Loucy (cell line): ENCODE measurements at regions not wholly inside any gene's neighbourhood (a gene's known extent, or its start where the extent isn't known, plus 50 kb on each side); places are given as distances from the start of the nearest gene placed in this dataset.

Source experiments
- H2AFZ ChIP-seq: fragments of 200-600 bp; sonication (generic); 2 replicates; pipeline ENCODE4 v1.6.0; 2016; ENCODE audit warnings: antibody characterized with exemption, mild to moderate bottlenecking, low read length, moderate library complexity
- H3F3A ChIP-seq: fragments of 200-600 bp; 2 replicates; pipeline ENCODE4 v1.6.0; 2016; ENCODE audit warnings: antibody characterized with exemption, low read depth, mild to moderate bottlenecking
- H3K27me3 ChIP-seq: fragments of 200-600 bp; sonication (generic); 2 replicates; pipeline ENCODE4 v1.6.1; 2014; ENCODE audit warnings: low read length, mild to moderate bottlenecking; ENCODE audit not compliant: insufficient read depth, poor library complexity, severe bottlenecking
- H3K36me3 ChIP-seq: fragments of 200-600 bp; sonication (generic); 2 replicates; pipeline ENCODE4 v1.6.1; 2016; ENCODE audit warnings: low read length; ENCODE audit not compliant: insufficient read depth
- H3K4me1 ChIP-seq: fragments of 200-600 bp; sonication (generic); 2 replicates; pipeline ENCODE4 v1.5.1; 2014; ENCODE audit warnings: low read length, mild to moderate bottlenecking; ENCODE audit not compliant: insufficient read depth, poor library complexity, severe bottlenecking
- H3K4me2 ChIP-seq: fragments of 200-600 bp; sonication (generic); 2 replicates; pipeline ENCODE4 v1.6.0; 2014; ENCODE audit warnings: antibody characterized with exemption, low read length, low read depth, mild to moderate bottlenecking; ENCODE audit not compliant: poor library complexity, severe bottlenecking
- H3K4me3 ChIP-seq: fragments of 200-600 bp; sonication (generic); 2 replicates; pipeline ENCODE4 v1.5.1; 2014; ENCODE audit warnings: low read length, mild to moderate bottlenecking, mixed read lengths; ENCODE audit not compliant: poor library complexity, severe bottlenecking
- H3K79me2 ChIP-seq: fragments of 200-600 bp; sonication (generic); 2 replicates; pipeline ENCODE4 v1.6.1; 2014; ENCODE audit warnings: low read length; ENCODE audit not compliant: insufficient read depth
- H3K9ac ChIP-seq: fragments of 200-600 bp; sonication (generic); 2 replicates; pipeline ENCODE4 v1.6.0; 2014; ENCODE audit warnings: mild to moderate bottlenecking, low read depth, low read length, moderate library complexity; ENCODE audit not compliant: poor library complexity, severe bottlenecking
- H3K9me2 ChIP-seq: fragments of 200-600 bp; sonication (generic); replicated peaks from 2 replicates; pipeline ENCODE4 v1.6.1; 2016; ENCODE audit warnings: low read depth, low read length, mixed read lengths
- H3K9me3 ChIP-seq: fragments of 200-600 bp; sonication (generic); 2 replicates; pipeline ENCODE4 v1.6.1; 2014; ENCODE audit warnings: mild to moderate bottlenecking, antibody characterized with exemption, low read length, low read depth; ENCODE audit not compliant: insufficient read depth
- H4K20me1 ChIP-seq: fragments of 200-600 bp; sonication (generic); 2 replicates; pipeline ENCODE4 v1.6.0; 2014; ENCODE audit warnings: antibody characterized with exemption, low read length, mild to moderate bottlenecking; ENCODE audit not compliant: insufficient read depth, poor library complexity, severe bottlenecking
- CTCF ChIP-seq: fragments of 200-600 bp; sonication (generic); conservative IDR thresholded peaks from 2 replicates; pipeline ENCODE4 v1.5.1; 2014; ENCODE audit warnings: mild to moderate bottlenecking, antibody characterized with exemption, low read length
- EZH2phosphoT487 ChIP-seq: fragments of 200-600 bp; IDR thresholded peaks from 2 replicates; pipeline ENCODE4 v1.6.1; 2018; ENCODE audit warnings: antibody characterized with exemption, mild to moderate bottlenecking, moderate library complexity, borderline replicate concordance

DNA sequence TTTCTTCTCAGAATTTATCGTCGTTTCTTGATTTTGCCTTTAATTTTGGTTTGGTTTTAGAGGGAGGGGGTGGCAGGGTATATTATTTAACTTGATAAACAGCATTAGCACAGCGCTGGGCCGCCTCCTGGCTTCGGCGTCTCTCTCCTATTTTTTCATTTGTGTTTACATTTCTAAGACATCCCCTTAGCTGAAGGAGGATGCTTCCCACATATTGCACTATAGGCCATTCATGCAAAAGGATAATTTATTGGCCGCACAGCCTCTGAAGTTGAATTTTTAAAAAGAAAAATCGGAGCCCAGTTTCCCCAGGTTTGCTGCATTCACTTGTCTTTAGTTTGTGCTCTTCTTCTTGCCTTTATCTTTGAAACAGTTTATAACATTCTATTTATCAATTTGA lies 497.4 kb upstream of the ZFHX3 start:
- H3K9ac ChIP-seq: no peak overlapping the region
- no peaks in the 10 kb centered on the region for H3K9me3 ChIP-seq
- H4K20me1 ChIP-seq: no peaks in the 10 kb centered on the region
- H3F3A ChIP-seq: no peaks in the 10 kb centered on the region
- H3K79me2 ChIP-seq: no peaks in the 10 kb centered on the region
- TF ChIP-seq CTCF: no peak
- TF ChIP-seq EZH2phosphoT487: no peak
- H3K4me3 ChIP-seq: no peak overlapping the region
- no peak overlapping the region for H3K4me2 ChIP-seq
- no peaks in the 10 kb centered on the region for H3K4me1 ChIP-seq
- H2AFZ ChIP-seq: no peak overlapping the region
- H3K9me2 ChIP-seq: no peaks in the 10 kb centered on the region
- H3K36me3 ChIP-seq: no peaks in the 10 kb centered on the region
- H3K27me3 ChIP-seq: no peaks in the 10 kb centered on the region

DNA sequence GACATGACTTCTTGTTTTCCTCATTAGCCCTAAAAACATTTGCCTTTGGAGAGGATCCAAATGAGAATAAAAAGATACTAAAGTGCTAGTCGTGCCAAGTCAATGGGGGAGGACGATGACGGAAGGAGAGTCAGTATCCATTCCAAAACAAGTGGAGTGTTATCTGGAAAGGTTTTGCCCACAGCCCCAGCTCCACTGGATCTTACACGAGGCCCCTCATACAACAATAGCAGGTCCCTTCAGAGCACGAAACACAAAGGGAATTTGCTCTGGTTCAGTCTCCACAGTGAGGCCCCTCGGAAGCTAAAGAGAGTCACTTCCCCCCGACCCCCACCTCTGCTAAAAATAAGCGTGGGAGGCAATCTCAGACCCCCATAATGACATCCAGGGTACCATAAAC lies 496.9 kb upstream of the ZFHX3 start:
- H3K4me1 ChIP-seq: no peaks in the 10 kb centered on the region
- no peaks in the 10 kb centered on the region for H3K79me2 ChIP-seq
- no peaks in the 10 kb centered on the region for H4K20me1 ChIP-seq
- no peak overlapping the region for H2AFZ ChIP-seq
- H3K9me2 ChIP-seq: no peaks in the 10 kb centered on the region
- H3K4me2 ChIP-seq: no peak overlapping the region
- no peaks in the 10 kb centered on the region for H3K9me3 ChIP-seq
- H3K36me3 ChIP-seq: no peaks in the 10 kb centered on the region
- TF ChIP-seq EZH2phosphoT487: no peak
- H3K4me3 ChIP-seq: no peak overlapping the region
- H3F3A ChIP-seq: no peaks in the 10 kb centered on the region
- no peak overlapping the region for H3K9ac ChIP-seq
- H3K27me3 ChIP-seq: no peaks in the 10 kb centered on the region

DNA sequence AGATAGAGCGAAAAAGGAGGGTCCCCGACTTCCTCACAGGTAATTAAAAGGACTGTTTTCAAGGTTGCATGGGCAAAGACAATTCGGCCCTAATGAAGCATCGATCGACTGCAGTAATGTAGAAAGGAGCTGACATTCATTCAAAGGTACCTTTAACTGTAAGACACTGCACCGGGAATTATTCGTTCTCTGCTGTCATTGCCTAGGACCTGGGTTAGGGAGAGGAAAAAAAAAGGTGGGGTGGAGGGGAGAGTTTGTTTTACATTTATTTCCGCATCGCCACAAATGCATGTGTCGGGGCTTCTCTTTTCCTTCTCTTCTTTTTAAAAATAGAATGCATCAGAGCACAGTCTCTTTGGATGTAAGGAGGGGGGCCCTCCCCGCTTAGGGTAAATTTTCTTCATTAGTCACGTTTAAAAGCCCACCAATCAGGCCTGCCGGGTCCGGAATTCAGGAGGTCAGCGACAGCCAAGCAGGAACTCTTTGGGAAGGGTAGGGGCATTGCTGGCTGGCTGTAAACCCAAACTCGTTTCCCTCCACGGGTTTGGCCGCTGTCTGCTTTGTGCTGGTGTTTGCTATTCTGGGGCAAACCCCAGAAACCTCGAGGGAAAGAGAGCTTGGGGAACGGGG lies 496.2 kb upstream of the ZFHX3 start:
- no peaks in the 10 kb centered on the region for H3K27me3 ChIP-seq
- no peaks in the 10 kb centered on the region for H3K36me3 ChIP-seq
- H3K9ac ChIP-seq: no peak overlapping the region
- no peak overlapping the region for H2AFZ ChIP-seq
- no peaks in the 10 kb centered on the region for H3K9me2 ChIP-seq
- no peaks in the 10 kb centered on the region for H3K79me2 ChIP-seq
- H3K4me2 ChIP-seq: no peak overlapping the region
- TF ChIP-seq EZH2phosphoT487: no peak
- no peak for TF ChIP-seq CTCF
- no peaks in the 10 kb centered on the region for H4K20me1 ChIP-seq
- no peaks in the 10 kb centered on the region for H3K4me1 ChIP-seq
- H3F3A ChIP-seq: no peaks in the 10 kb centered on the region
- no peaks in the 10 kb centered on the region for H3K9me3 ChIP-seq
- H3K4me3 ChIP-seq: no peak overlapping the region

- Histone ChIP-seq H3K4me2 (no peak overlapping the region), H3K27me3 (no peaks in the 10 kb centered on the region)
These were observed 495.5 kb upstream of the ZFHX3 start for GRCh38 chr16:73543331-73543969.

More at GRCh38 chr16:73543331-73543969, 495.5 kb upstream of the ZFHX3 start:
- H3K9me3 ChIP-seq: no peaks in the 10 kb centered on the region
- no peaks in the 10 kb centered on the region for H3K9me2 ChIP-seq
- no peak overlapping the region for H3K9ac ChIP-seq
- H4K20me1 ChIP-seq: no peaks in the 10 kb centered on the region
- H2AFZ ChIP-seq: no peak overlapping the region
- H3F3A ChIP-seq: no peaks in the 10 kb centered on the region
- TF ChIP-seq CTCF (no peak), EZH2phosphoT487 (no peak)
- no peaks in the 10 kb centered on the region for H3K79me2 ChIP-seq
- no peaks in the 10 kb centered on the region for H3K36me3 ChIP-seq
- no peak overlapping the region for H3K4me3 ChIP-seq
- H3K4me1 ChIP-seq: no peaks in the 10 kb centered on the region
